A673 (cell line): ENCODE measurements at regions not wholly inside any gene's neighbourhood (a gene's known extent, or its start where the extent isn't known, plus 50 kb on each side); places are given as distances from the start of the nearest gene placed in this dataset.
"Not testable (repeated sequence)": the region's sequence is repeated elsewhere in the genome, so short reads cannot be mapped to it uniquely, and the experiment has no call there.

ENCODE experiments used
- EZH2 ChIP-seq: fragments of 200-600 bp; sonication (generic); IDR thresholded peaks from 2 replicates; pipeline ENCODE4 v1.6.1; 2017; ENCODE audit warnings: borderline replicate concordance, low read depth, mild to moderate bottlenecking, mixed read lengths, antibody characterized with exemption, low read length; ENCODE audit not compliant: poor library complexity, severe bottlenecking
- TF ChIP-seq, protein P1 (sequence below): fragments of 300-800, 200-600 bp; sonication (generic); conservative IDR thresholded peaks from 2 replicates; pipeline ENCODE4 v1.5.1; 2017; ENCODE audit warnings: low read depth, mild to moderate bottlenecking, antibody characterized with exemption, low read length, moderate library complexity, mixed read lengths

DNA sequence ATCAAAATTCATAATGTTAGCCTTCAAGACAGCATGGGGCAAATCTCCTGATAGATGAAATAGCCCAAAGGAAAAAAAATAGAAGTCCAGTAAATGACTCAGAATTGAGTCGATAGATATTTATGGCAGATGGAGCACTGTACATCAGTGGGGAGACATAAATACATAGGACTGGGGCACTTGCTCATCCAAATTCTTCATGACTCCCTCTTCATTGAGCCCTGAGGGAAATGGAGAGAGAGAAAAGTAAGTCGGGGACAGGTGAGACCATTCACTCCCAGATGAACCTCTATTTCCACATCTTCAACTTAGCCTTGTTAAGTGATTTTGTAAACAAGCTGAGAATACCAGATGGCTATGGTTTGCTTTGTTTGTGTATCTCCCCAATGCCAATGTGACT is 59.8 kb downstream of the SPATA31A6 start:
- not testable (repeated sequence) for TF ChIP-seq EZH2
- TF ChIP-seq, protein P1, sequence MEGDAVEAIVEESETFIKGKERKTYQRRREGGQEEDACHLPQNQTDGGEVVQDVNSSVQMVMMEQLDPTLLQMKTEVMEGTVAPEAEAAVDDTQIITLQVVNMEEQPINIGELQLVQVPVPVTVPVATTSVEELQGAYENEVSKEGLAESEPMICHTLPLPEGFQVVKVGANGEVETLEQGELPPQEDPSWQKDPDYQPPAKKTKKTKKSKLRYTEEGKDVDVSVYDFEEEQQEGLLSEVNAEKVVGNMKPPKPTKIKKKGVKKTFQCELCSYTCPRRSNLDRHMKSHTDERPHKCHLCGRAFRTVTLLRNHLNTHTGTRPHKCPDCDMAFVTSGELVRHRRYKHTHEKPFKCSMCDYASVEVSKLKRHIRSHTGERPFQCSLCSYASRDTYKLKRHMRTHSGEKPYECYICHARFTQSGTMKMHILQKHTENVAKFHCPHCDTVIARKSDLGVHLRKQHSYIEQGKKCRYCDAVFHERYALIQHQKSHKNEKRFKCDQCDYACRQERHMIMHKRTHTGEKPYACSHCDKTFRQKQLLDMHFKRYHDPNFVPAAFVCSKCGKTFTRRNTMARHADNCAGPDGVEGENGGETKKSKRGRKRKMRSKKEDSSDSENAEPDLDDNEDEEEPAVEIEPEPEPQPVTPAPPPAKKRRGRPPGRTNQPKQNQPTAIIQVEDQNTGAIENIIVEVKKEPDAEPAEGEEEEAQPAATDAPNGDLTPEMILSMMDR = not testable (repeated sequence)
